DMS79 treated with DMSO at 0.1 percent for 48 hours (cell line): ENCODE measurements at regions not wholly inside any gene's neighbourhood (a gene's known extent, or its start where the extent isn't known, plus 50 kb on each side); places are given as distances from the start of the nearest gene placed in this dataset.

Source experiments
- DNase-seq: peaks from one replicate; lab custom pipeline; 2025; lab: John Stamatoyannopoulos, UW

GRCh38 chr13:44022196-44022595 is 142.5 kb downstream of the LACC1 start:
- DNase-seq = no peak

- DNase-seq = no peak
These were observed 144.6 kb downstream of the LACC1 start for GRCh38 chr13:44024167-44024845.

- no peak for DNase-seq
These were observed 145.1 kb downstream of the LACC1 start for GRCh38 chr13:44024846-44025195.

- DNase-seq = no peak
These were observed 146.5 kb downstream of the LACC1 start for GRCh38 chr13:44026194-44026593.

- no peak for DNase-seq
These were observed 149.0 kb downstream of the LACC1 start for GRCh38 chr13:44028734-44029133.

GRCh38 chr13:44030615-44031014 is 150.9 kb downstream of the LACC1 start:
- no peak for DNase-seq

- DNase-seq = no peak
These were observed 151.9 kb downstream of the LACC1 start for GRCh38 chr13:44031555-44031954.

GRCh38 chr13:44032802-44033201 is 153.1 kb downstream of the LACC1 start:
- no peak for DNase-seq

- no peak for DNase-seq
These were observed 155.7 kb downstream of the LACC1 start for GRCh38 chr13:44035400-44035799.

- no peak for DNase-seq
These were observed 160.5 kb downstream of the LACC1 start for GRCh38 chr13:44040070-44040817.

- DNase-seq = no peak
These were observed 161.1 kb downstream of the LACC1 start for GRCh38 chr13:44040818-44041100.

- DNase-seq = peak; percentile 45
These were observed 165.0 kb downstream of the LACC1 start for GRCh38 chr13:44044547-44045179.

- peak; percentile 55 for DNase-seq
These were observed 165.5 kb downstream of the LACC1 start for GRCh38 chr13:44045180-44045562.

- peak; percentile 9 for DNase-seq
These were observed 166.7 kb downstream of the LACC1 start for GRCh38 chr13:44046428-44046827.

- no peak for DNase-seq
These were observed 168.6 kb downstream of the LACC1 start for GRCh38 chr13:44048326-44048725.

- DNase-seq = peak; percentile 94
These were observed 169.6 kb downstream of the LACC1 start for GRCh38 chr13:44049081-44049945.

GRCh38 chr13:44050450-44051063 is 170.9 kb downstream of the LACC1 start:
- peak; percentile 46 for DNase-seq

- no peak for DNase-seq
These were observed 171.7 kb downstream of the LACC1 start for GRCh38 chr13:44051405-44051804.

GRCh38 chr13:44051918-44052675 is 172.4 kb downstream of the LACC1 start:
- DNase-seq = no peak

- no peak for DNase-seq
These were observed 173.1 kb downstream of the LACC1 start for GRCh38 chr13:44052780-44053184.

- no peak for DNase-seq
These were observed 173.5 kb downstream of the LACC1 start for GRCh38 chr13:44053208-44053607.
